ENCODE measurements at regions not wholly inside any gene's neighbourhood (a gene's known extent, or its start where the extent isn't known, plus 50 kb on each side); places are given as distances from the start of the nearest gene placed in this dataset.

DNA sequence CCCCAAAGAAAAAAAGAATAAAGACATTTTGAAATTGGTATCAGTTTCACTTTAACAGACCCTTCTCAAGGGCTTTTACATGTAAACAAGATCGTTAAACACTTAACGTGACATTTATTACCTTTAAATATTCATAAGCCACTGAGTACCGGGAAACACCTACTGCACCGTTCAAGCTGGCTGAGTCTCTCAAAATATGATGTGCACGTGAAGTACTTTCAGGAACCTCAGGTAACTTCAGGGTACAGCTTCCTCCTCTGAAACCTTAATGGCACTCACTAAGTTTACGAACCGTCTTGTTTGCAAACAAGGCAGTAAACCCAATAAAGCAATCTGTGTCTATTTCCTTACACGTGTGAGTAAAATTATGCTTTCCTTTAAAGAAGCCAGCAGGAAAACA is 105.5 kb upstream of the TENM4 start:
- TF ChIP-seq, protein P1, sequence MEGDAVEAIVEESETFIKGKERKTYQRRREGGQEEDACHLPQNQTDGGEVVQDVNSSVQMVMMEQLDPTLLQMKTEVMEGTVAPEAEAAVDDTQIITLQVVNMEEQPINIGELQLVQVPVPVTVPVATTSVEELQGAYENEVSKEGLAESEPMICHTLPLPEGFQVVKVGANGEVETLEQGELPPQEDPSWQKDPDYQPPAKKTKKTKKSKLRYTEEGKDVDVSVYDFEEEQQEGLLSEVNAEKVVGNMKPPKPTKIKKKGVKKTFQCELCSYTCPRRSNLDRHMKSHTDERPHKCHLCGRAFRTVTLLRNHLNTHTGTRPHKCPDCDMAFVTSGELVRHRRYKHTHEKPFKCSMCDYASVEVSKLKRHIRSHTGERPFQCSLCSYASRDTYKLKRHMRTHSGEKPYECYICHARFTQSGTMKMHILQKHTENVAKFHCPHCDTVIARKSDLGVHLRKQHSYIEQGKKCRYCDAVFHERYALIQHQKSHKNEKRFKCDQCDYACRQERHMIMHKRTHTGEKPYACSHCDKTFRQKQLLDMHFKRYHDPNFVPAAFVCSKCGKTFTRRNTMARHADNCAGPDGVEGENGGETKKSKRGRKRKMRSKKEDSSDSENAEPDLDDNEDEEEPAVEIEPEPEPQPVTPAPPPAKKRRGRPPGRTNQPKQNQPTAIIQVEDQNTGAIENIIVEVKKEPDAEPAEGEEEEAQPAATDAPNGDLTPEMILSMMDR (IDR thresholded peaks at IDR 0.05; ENCODE audit: low read depth, low read length) = no peak
- DNase-seq (ENCODE audit: low read depth, low spot score) = no peak
- in situ Hi-C loops (cut with HindIII; ENCODE audit: low sequenced_read_pairs) = no loop called here
- H3K4me3 ChIP-seq (ENCODE audit: low read depth, low read length) = no peak overlapping the region

DNA sequence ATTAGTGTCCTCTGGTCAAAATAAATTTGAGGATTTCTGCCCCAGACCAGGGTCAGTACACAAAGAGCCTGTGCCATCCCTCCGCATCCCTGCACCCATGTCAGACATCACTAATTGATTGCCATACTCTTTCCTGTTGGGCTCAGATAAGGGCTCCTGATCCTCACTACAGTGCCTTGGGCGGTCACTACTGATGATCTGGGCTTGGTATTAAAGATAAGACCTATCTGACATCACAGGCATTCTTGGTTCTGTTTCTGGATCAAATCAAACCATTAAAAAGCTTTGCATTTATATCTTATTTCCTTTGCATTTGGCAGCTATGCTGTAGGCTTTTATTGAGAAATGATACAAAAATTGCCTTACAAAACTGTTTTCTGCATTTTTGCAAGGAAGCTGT is 103.5 kb upstream of the TENM4 start:
- H3K4me3 ChIP-seq (ENCODE audit: low read depth, low read length) = no peak overlapping the region
- in situ Hi-C loops (cut with HindIII; ENCODE audit: low sequenced_read_pairs) = no loop called here
- DNase-seq (ENCODE audit: low read depth, low spot score) = no peak
- TF ChIP-seq, protein P1 (IDR thresholded peaks at IDR 0.05; ENCODE audit: low read depth, low read length) = no peak

DNA sequence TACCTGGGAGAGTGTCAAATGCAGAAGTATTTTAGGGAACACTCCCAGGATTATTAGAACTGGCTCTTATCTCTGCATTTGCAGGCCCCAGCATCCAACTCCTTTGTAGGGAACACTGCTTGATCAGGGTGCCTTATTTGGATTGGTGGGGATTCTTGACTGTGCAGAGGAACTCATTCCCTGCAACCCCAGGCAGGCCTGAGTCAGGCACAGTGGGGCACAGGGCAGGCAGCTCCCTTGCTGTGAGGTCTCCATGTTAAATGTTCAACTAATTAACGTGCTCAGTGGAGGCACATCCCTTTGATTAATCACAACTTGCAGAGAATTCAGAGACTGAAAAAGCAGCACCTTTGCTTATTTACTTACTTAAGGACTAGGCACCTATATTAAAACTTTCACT is 102.3 kb upstream of the TENM4 start:
- in situ Hi-C loops (cut with HindIII; ENCODE audit: low sequenced_read_pairs) = no loop called here

DNA sequence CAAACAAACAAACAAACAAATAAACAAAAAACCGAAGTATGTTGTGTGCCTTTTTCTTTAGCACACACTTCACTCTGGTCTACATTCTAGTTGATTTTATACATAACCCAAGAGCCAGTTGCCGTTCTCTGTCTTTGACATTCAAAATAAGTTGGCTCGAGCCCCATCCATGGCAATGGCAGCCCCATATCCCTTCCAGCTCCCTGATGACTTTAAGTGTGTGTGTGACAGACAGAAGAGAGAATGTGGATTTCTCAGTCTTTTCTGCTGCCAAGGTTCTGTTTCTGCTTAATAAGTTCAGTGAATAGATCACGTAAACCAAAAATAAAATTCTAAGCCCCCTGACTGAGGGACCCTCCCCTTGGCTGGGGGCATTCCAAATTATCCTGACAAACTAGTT is 100.6 kb upstream of the TENM4 start:
- TF ChIP-seq, protein P1 (IDR thresholded peaks at IDR 0.05; ENCODE audit: low read depth, low read length) = no peak
- DNase-seq (ENCODE audit: low read depth, low spot score) = no peak
- in situ Hi-C loops (cut with HindIII; ENCODE audit: low sequenced_read_pairs) = no loop called here
- H3K4me3 ChIP-seq (ENCODE audit: low read depth, low read length) = no peak overlapping the region

More for the DNA sequence above, 102.3 kb upstream of the TENM4 start:
- no peak overlapping the region for H3K4me3 ChIP-seq (ENCODE audit: low read depth, low read length)
- no peak for DNase-seq (ENCODE audit: low read depth, low spot score)
- TF ChIP-seq, protein P1 (IDR thresholded peaks at IDR 0.05; ENCODE audit: low read depth, low read length) = no peak

DNA sequence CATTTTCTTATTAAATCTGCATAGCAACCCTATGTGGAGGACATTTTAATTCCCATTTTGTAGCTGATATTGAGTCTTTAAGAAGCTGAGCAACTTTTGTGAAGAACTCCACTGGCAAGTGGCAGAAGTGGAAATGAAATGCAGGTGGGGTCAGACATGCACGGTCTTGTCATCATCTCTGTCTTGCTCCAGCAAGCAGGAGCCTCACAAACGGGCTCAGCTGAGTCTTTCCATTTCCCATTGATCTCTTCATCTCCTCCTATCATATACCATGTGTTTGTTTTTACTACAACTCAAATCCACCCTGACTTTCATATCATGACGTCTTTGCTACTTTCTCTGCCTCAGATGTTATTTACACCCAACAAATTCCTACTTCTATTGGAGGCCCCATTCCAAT is 97.9 kb upstream of the TENM4 start:
- DNase-seq (ENCODE audit: low read depth, low spot score) = no peak
- H3K4me3 ChIP-seq (ENCODE audit: low read depth, low read length) = no peak overlapping the region
- in situ Hi-C loops (cut with HindIII; ENCODE audit: low sequenced_read_pairs) = no loop called here
- TF ChIP-seq, protein P1 (IDR thresholded peaks at IDR 0.05; ENCODE audit: low read depth, low read length) = no peak

DNA sequence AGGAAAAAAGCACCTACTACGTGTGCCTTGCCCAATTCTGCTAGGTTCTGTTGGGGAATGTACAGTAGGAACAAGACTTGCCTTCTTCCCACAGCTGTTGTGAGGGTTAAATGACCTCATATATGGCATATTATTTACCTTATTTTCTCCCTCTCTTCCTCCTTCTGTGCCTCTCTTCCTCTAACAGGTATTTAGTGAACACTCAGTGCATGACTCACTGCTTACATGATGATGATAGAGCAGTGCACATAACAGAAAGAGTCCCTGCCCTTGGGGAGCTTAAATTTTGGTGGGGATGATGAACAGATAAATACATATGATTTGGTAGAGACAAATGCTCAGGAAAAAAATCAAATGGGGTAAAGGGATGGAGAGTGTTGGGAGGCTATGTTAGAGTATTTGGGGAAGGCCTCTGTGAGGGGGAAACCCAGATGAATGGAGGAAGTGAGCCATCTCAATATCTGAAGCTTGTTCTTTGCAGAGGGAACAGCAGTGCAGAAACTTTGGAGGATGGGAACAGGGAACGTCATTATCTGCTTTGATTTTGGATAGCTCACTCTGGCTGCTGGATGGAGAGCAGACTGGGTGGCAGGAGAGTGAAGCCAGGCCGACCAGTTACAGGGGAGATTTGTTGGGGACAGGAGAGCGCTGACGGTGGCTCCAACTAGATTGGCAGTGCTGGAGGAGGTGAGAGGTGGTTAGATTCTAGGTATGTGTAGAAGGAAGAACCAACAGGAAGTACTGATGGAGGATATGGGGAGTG is 95.5 kb upstream of the TENM4 start:
- TF ChIP-seq, protein P1 (IDR thresholded peaks at IDR 0.05; ENCODE audit: low read depth, low read length) = no peak
- no peak overlapping the region for H3K4me3 ChIP-seq (ENCODE audit: low read depth, low read length)
- in situ Hi-C loops (cut with HindIII; ENCODE audit: low sequenced_read_pairs) = no loop called here
- no peak for DNase-seq (ENCODE audit: low read depth, low spot score)
